ENCODE measurements at regions not wholly inside any gene's neighbourhood (a gene's known extent, or its start where the extent isn't known, plus 50 kb on each side); places are given as distances from the start of the nearest gene placed in this dataset.
A peak's percentile ranks its signal among the peaks of the same experiment; 100 is the strongest.

DNA sequence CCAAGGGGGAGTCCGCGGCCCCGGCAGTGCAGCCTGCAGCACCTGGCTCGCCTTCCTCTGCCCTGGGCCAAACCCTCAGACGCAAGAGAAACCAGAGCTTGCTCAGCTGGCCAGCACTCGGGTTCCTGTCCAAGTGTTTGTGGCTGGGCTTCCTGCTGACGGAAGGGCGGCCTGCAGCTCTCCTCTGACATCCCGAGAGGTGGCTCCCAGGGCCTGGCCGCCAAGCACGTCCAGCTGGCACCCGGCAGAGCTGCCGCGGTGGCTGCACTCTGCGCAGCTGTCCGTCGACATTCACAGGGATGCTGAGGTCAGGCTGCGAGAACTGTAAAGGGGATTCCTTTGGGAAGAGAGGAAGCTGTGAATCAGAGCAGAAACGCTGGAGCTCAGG, 85.6 kb downstream of the CPN2 start:
- peak; percentile 87 to 95 for DNase-seq
- intact Hi-C loops (cut with DNase I; ENCODE audit: low total_unique reads), result no loop called here
- TF ChIP-seq, protein P1, sequence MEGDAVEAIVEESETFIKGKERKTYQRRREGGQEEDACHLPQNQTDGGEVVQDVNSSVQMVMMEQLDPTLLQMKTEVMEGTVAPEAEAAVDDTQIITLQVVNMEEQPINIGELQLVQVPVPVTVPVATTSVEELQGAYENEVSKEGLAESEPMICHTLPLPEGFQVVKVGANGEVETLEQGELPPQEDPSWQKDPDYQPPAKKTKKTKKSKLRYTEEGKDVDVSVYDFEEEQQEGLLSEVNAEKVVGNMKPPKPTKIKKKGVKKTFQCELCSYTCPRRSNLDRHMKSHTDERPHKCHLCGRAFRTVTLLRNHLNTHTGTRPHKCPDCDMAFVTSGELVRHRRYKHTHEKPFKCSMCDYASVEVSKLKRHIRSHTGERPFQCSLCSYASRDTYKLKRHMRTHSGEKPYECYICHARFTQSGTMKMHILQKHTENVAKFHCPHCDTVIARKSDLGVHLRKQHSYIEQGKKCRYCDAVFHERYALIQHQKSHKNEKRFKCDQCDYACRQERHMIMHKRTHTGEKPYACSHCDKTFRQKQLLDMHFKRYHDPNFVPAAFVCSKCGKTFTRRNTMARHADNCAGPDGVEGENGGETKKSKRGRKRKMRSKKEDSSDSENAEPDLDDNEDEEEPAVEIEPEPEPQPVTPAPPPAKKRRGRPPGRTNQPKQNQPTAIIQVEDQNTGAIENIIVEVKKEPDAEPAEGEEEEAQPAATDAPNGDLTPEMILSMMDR (IDR thresholded peaks at IDR 0.05), result no peak
- no peaks in the 10 kb centered on the region for H3K36me3 ChIP-seq
- peaks cover 0 to 34% (median 23%) of the 10 kb centered on the region in 4 donors for H3K4me1 ChIP-seq
- H3K27me3 ChIP-seq, result no peaks in the 10 kb centered on the region
- peak overlapping the region; percentile 21 to 38 for H3K27ac ChIP-seq
- no peaks in the 10 kb centered on the region for H3K9me3 ChIP-seq
- H3K4me3 ChIP-seq, result peak overlapping the region in 1 of 2 donors; percentile 9

- peak in 1 of 2 donors; percentile 49 for DNase-seq
- H3K27ac ChIP-seq, result peak overlapping the region; percentile 21
These were observed 84.8 kb downstream of the CPN2 start for GRCh38 chr3:194265996-194266964.

DNA sequence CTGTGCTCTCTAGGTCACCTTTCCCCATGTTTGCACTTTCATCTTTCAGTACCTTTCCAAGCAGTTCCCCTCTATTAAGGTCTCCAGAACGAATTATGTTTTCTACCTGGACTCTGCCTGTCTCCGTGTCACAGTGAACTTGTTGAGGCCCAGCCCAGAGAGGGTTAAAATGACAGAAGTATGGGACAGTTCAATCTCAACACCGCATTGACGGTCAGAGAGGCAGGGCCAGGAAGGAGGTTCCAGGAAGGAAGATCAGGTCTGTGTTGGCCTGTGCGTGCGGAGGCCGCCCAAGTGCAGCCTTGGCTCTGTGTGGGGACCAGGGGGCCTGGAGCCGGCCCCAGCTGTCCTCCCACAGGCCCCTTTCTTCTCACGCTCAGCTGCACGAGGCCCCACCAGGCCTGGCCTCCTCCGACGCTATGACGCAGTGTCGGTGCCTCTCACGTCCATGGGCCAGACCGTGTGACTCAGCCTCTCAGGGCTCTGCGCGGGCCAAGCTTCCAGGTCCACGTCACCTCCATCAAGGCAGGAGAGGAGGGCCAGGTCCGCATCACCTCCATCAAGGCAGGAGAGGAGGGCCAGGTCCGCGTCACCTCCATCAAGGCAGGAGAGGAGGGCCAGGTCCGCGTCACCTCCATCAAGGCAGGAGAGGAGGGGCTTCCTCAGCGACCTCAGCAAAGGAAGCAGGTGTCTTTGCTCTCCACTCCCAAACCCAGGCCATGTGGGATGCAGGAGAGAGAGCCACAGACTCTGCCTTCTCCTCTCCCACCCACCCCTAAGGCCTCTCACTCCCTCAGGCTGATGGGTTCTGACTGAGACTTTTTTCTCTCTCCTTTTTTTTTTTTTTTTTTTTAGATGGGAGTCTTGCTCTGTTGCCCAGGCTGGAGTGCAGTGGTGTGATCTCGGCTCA, 83.1 kb downstream of the CPN2 start:
- no peak overlapping the region for H3K27ac ChIP-seq
- DNase-seq, result peak in 1 of 2 donors; percentile 67

More at GRCh38 chr3:194265996-194266964, 84.8 kb downstream of the CPN2 start:
- Histone ChIP-seq H3K9me3 (no peaks in the 10 kb centered on the region), H3K36me3 (no peaks in the 10 kb centered on the region), H3K4me3 (no peak overlapping the region), H3K27me3 (no peaks in the 10 kb centered on the region), H3K4me1 (peaks cover 0 to 42% (median 30%) of the 10 kb centered on the region in 4 donors)
- TF ChIP-seq, protein P1 (IDR thresholded peaks at IDR 0.05), result no peak
- intact Hi-C loops (cut with DNase I; ENCODE audit: low total_unique reads), result no loop called here

GRCh38 chr3:194268654-194269512, 82.2 kb downstream of the CPN2 start:
- H3K4me1 ChIP-seq, result peaks cover 3 to 51% (median 42%) of the 10 kb centered on the region in 4 donors
- peak overlapping the region; percentile 76 to 91 for H3K27ac ChIP-seq
- no peaks in the 10 kb centered on the region for H3K9me3 ChIP-seq
- H3K4me3 ChIP-seq, result no peak overlapping the region
- TF ChIP-seq, protein P1 (IDR thresholded peaks at IDR 0.05), result no peak
- intact Hi-C loops (cut with DNase I; ENCODE audit: low total_unique reads), result no loop called here
- DNase-seq, result peak in 1 of 2 donors; percentile 64
- no peaks in the 10 kb centered on the region for H3K27me3 ChIP-seq
- no peaks in the 10 kb centered on the region for H3K36me3 ChIP-seq

More for the DNA sequence above, 83.1 kb downstream of the CPN2 start:
- Histone ChIP-seq H3K27me3 (no peaks in the 10 kb centered on the region), H3K4me3 (no peak overlapping the region), H3K9me3 (no peaks in the 10 kb centered on the region), H3K4me1 (peaks cover 3 to 51% (median 41%) of the 10 kb centered on the region in 4 donors), H3K36me3 (no peaks in the 10 kb centered on the region)
- TF ChIP-seq, protein P1 (IDR thresholded peaks at IDR 0.05), result no peak
- intact Hi-C loops (cut with DNase I; ENCODE audit: low total_unique reads), result no loop called here
